Astrocyte of the spinal cord (primary cell): ENCODE measurements at regions not wholly inside any gene's neighbourhood (a gene's known extent, or its start where the extent isn't known, plus 50 kb on each side); places are given as distances from the start of the nearest gene placed in this dataset.
"Not testable (repeated sequence)": the region's sequence is repeated elsewhere in the genome, so short reads cannot be mapped to it uniquely, and the experiment has no call there.

Source experiments
- DNase-seq: peaks from one replicate; pipeline ENCODE4 v3.0.0; 2011; ENCODE audit warnings: low read depth, low spot score
- H3K4me3 ChIP-seq: 2 replicates; pipeline ENCODE4 v1.5.1; 2011; ENCODE audit warnings: low read depth, mild to moderate bottlenecking, low read length, moderate library complexity
- in situ Hi-C: cut with HindIII; loops from 2 replicates; pipeline ENCODE4 v1.10.0; 2017; ENCODE audit warnings: low sequenced_read_pairs
- TF ChIP-seq, protein P1 (sequence below): IDR thresholded peaks from 2 replicates; pipeline ENCODE4 v1.5.1; 2012; ENCODE audit warnings: low read depth, mild to moderate bottlenecking, low read length, inconsistent platforms

DNA sequence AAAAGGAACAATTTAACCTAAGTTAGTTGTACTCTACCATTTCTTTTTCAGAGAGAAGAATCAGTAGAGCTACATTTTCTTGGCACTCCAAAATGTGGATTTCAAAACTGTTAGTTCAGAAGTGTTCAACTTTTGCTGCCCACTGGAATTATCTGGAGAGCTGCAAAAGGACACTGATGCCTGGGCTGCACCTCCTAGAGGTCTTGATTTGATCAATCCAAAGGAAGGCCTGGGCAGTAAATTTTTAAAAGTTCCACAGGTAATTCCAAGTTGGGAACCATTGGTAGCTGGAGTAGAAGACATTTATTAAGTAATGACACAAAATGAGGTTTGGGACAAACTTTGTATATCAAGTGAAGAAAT lies 79.3 kb upstream of the HMCN1 start:
- TF ChIP-seq, protein P1, sequence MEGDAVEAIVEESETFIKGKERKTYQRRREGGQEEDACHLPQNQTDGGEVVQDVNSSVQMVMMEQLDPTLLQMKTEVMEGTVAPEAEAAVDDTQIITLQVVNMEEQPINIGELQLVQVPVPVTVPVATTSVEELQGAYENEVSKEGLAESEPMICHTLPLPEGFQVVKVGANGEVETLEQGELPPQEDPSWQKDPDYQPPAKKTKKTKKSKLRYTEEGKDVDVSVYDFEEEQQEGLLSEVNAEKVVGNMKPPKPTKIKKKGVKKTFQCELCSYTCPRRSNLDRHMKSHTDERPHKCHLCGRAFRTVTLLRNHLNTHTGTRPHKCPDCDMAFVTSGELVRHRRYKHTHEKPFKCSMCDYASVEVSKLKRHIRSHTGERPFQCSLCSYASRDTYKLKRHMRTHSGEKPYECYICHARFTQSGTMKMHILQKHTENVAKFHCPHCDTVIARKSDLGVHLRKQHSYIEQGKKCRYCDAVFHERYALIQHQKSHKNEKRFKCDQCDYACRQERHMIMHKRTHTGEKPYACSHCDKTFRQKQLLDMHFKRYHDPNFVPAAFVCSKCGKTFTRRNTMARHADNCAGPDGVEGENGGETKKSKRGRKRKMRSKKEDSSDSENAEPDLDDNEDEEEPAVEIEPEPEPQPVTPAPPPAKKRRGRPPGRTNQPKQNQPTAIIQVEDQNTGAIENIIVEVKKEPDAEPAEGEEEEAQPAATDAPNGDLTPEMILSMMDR, result no peak
- in situ Hi-C loops, result no loop called here
- no peak for DNase-seq
- H3K4me3 ChIP-seq, result no peak overlapping the region

DNA sequence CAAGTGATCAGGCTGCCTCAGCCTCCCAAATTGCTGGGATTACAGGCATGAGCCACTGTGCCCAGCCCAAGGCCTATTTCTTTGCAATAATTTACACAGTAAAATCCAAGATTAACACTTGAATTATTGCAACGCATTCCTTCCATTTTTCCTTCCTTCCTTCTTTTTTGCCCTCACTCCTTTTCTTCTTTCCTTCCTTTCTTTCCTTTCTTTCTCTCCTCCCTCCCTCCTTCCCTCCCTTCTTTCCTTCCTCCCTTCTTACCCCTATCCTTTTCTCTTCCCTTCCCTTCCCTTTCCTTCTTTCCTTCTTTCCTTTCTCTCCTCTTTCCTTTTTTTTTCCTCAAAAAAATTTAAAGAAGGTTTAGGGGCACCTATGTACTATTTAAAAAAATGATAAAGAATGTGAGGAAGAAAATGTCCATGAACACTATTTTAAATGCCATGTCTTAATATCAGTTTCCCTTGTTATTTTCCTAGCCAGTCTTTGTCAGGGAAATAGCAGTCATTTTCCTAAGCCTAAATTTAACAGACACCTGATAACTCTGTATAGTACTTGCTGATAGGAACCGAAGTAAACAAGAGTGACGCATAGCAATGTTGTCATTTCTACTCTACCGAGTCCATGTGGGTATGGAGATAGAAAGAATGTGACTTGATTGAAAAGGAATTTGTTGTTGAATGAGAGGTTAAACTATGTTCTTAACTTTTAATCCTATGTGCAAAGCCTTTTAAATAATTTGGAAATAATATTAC lies 79.8 kb upstream of the HMCN1 start:
- no peak for DNase-seq
- TF ChIP-seq, protein P1, result no peak
- H3K4me3 ChIP-seq, result no peak overlapping the region
- in situ Hi-C loops, result no loop called here

DNA sequence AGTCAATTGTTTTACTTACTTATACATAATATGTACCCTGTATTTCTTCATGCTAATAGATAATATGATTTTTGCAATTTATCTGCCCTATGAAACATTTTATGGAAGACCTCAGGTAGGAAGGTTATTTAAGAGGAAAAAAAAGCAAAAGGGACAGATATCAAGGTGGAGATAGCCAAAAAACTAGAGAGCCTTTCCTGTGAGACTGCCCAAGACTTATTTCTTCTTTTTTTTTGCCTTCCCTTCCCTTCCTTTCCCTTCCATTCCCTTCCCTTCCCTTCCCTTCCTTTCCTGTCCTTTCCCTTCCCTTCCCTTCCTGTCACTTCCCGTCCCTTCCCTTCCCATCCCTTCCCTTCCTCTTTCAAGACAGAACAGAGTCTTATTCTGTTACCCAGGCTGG lies 80.6 kb upstream of the HMCN1 start:
- in situ Hi-C loops, result no loop called here
- no peak overlapping the region for H3K4me3 ChIP-seq
- no peak for DNase-seq
- TF ChIP-seq, protein P1, result no peak

DNA sequence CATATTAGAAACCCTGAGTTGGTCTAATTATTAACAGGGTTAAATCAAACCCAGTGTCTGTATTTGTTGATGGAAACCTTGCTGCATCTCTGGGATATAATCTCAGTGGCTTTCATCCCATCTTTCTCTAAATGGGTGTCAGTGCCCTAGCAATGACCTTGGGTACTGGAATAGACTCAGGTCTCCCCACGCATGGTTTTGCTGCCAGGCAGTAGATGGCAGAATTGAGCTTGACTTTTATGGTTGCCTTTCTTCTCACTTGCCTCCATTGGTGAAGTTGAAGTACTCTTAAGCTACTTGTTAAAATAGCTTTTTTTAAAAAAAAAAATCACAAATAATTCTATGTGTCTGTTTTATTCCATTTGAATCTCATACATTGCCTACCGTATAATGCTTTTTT lies 81.8 kb upstream of the HMCN1 start:
- no peak overlapping the region for H3K4me3 ChIP-seq
- TF ChIP-seq, protein P1, result no peak
- in situ Hi-C loops, result no loop called here
- DNase-seq, result no peak

DNA sequence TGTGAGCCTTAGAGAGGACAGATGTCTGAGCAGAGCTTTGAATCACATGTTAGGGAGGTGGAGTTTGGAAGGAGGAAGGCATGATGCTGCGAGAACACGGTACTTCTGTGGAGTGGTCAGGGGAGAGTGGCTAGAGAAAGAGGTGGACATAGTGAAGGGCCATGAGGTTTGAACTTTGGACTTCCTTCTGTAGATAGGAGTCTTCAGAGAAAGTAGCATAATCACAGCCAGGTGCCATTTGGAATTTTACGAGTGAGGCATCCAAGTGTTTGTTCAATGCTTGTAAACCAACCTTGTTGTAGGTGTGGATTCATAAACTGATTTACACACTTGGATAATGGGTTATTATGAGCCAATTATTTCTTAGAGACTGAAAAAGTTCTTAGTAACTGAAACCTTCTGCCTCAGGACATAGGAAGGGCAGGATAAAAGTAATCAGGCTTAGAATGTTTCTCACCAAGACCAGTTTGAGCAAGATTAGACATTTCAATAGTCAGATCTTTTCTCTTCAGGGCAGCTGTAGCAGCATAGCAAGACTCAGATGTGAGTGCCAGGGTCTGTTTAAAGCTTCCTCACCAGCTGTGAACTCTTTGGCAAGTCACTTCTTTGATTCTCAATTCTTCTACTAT lies 83.5 kb upstream of the HMCN1 start:
- DNase-seq, result no peak
- TF ChIP-seq, protein P1, result no peak
- no peak overlapping the region for H3K4me3 ChIP-seq
- in situ Hi-C loops, result no loop called here

DNA sequence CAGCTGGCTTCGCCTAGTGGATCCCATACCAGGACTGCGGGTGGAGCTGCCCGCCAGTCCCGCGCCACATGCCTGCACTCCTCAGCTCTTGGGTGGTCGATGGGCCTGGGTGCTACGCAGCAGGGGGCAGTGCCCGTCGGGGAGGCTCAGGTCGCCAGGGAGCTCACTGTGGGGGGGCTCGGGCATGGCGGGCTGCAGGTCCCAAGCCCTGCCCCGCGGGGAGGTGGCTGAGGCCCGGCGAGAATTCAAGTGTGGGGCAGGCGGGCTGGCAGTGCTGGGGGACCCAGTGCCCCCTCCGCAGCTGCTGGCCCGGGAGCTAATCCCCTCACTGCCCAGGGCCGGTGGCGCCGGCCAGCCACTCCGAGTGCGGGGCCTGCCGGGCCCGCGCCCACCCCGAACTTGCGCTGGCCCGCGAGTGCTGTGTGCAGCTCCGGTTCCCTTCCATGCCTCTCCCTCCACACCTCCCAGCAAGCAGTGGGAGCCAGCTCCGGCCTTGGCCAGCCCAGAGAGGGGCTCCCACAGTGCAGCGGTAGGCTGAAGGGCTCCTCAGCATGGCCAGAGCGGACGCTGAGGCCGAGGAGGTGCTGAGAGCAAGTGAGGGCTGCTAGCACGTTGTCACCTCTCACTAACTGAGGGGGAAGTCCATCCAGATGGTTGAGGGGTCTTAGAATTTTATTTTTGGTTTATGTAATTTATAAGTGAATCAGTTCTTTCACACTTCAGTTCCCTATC lies 85.2 kb upstream of the HMCN1 start:
- no peak overlapping the region for H3K4me3 ChIP-seq
- TF ChIP-seq, protein P1, result no peak
- in situ Hi-C loops, result no loop called here
- DNase-seq, result no peak

DNA sequence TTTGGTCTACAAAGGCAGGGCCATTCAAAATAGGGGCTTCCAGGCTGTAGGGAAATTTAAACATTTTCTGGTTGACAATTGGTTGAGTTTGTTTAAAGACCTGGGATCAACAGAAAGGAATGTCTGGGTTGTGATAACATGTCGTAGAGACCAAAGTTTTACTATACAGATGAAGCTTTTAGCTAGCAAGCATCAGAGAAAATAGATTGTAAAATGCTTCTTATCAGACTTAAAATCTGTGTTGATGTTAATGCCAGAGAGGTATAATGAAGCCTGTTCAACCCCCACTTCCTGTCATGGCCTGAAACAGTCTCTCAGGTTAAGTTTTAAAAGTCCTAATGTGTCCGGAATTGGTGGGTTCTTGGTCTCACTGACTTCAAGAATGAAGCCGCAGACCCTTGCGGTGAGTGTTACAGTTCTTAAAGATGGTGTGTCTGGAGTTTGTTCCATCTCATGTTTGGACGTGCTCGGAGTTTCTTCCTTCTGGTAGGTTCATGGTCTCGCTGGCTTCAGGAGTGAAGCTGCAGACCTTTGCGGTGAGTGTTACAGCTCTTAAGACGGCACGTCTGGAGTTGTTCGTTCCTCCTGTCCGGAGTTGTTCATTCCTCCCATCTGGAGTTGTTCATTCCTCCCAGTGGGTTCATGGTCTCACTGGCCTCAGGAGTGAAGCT lies 86.5 kb upstream of the HMCN1 start:
- in situ Hi-C loops, DNase-seq, H3K4me3 ChIP-seq: not testable (repeated sequence)
